OCI-LY7 (cell line): ENCODE measurements at regions not wholly inside any gene's neighbourhood (a gene's known extent, or its start where the extent isn't known, plus 50 kb on each side); places are given as distances from the start of the nearest gene placed in this dataset.

Experiments
- BruUV-seq: library from RNA; stranded (reverse); fragments of 400-500 nt; replicated peaks from 2 replicates; lab custom pipeline; 2021; lab: Mats Ljungman, UMichigan
- CTCF ChIA-PET: fragments of 300-600 bp; sonication (Branson Sonifier 250); formaldehyde crosslinking; loops from one replicate; lab custom pipeline; 2022; ENCODE audit warnings: antibody characterized with exemption; ENCODE audit not compliant: unreplicated experiment; lab: Charles Lee
- POLR2A ChIA-PET: fragments of 300-600 bp; sonication (Branson Sonifier 250); formaldehyde crosslinking; loops from one replicate; lab custom pipeline; 2022; ENCODE audit warnings: antibody characterized with exemption; lab: Charles Lee
- DNase-seq: peaks from one replicate; pipeline ENCODE4 v3.0.0-alpha.2; 2015; ENCODE audit warnings: low spot score
- H2AFZ ChIP-seq: fragments of 200-600 bp; sonication (generic), shearing (Covaris generic); 2 replicates; pipeline ENCODE4 v1.6.1; 2014; ENCODE audit warnings: mild to moderate bottlenecking, antibody characterized with exemption, low read length, moderate library complexity
- H3K27ac ChIP-seq: fragments of 200-600 bp; sonication (generic); 2 replicates; pipeline ENCODE4 v1.5.1; 2014; ENCODE audit warnings: mixed run types, low read depth, mild to moderate bottlenecking, moderate library complexity, low read length, inconsistent platforms; ENCODE audit not compliant: poor library complexity, severe bottlenecking
- H3K36me3 ChIP-seq: fragments of 200-600 bp; sonication (generic); 2 replicates; pipeline ENCODE4 v1.6.1; 2014; ENCODE audit warnings: mild to moderate bottlenecking, antibody characterized with exemption, low read length, moderate library complexity, mixed read lengths; ENCODE audit not compliant: insufficient read depth
- H3K4me1 ChIP-seq: fragments of 200-600 bp; sonication (generic); 2 replicates; pipeline ENCODE4 v1.5.1; 2014; ENCODE audit warnings: mild to moderate bottlenecking, low read length; ENCODE audit not compliant: insufficient read depth, poor library complexity, severe bottlenecking
- H3K4me2 ChIP-seq: fragments of 200-600 bp; sonication (generic); 2 replicates; pipeline ENCODE4 v1.6.1; 2014; ENCODE audit warnings: mild to moderate bottlenecking, low read length
- H3K4me3 ChIP-seq: fragments of 200-600 bp; sonication (generic); 2 replicates; pipeline ENCODE4 v1.5.1; 2014; ENCODE audit warnings: mild to moderate bottlenecking, low read depth, low read length; ENCODE audit not compliant: poor library complexity, severe bottlenecking
- H3K79me2 ChIP-seq: fragments of 200-600 bp; sonication (generic); 2 replicates; pipeline ENCODE4 v1.6.1; 2016; ENCODE audit warnings: low read depth, mild to moderate bottlenecking, low read length, moderate library complexity, mixed read lengths; ENCODE audit not compliant: insufficient read depth
- H3K9me2 ChIP-seq: fragments of 200-600 bp; sonication (generic); 2 replicates; pipeline ENCODE4 v1.6.1; 2016; ENCODE audit warnings: mild to moderate bottlenecking, low read length, mixed read lengths; ENCODE audit not compliant: insufficient read depth
- H3K9me3 ChIP-seq: fragments of 200-600 bp; sonication (generic); 2 replicates; pipeline ENCODE4 v1.6.1; 2014; ENCODE audit warnings: mild to moderate bottlenecking, mixed run types, low read length, mixed read lengths
- H4K20me1 ChIP-seq: fragments of 200-600 bp; sonication (generic); 2 replicates; pipeline ENCODE4 v1.6.1; 2014; ENCODE audit warnings: mild to moderate bottlenecking, antibody characterized with exemption, low read length, moderate library complexity, mixed read lengths; ENCODE audit not compliant: insufficient read depth
- EZH2phosphoT487 ChIP-seq: fragments of 200-600 bp; sonication (generic); IDR thresholded peaks from 2 replicates; pipeline ENCODE4 v1.6.1; 2018; ENCODE audit warnings: low read depth, borderline replicate concordance, mild to moderate bottlenecking, mixed run types, antibody characterized with exemption, low read length, moderate library complexity, mixed read lengths
- intact Hi-C: fragments of 100-400 bp; cut with micrococcal nuclease; formaldehyde crosslinking; loops from one replicate; pipeline ENCODE4 v1.10.0; 2022; ENCODE audit not compliant: unreplicated experiment
- TF ChIP-seq, protein P1 (sequence below): fragments of 200-600 bp; sonication (generic); conservative IDR thresholded peaks from 2 replicates; pipeline ENCODE4 v1.5.1; 2014; ENCODE audit warnings: mild to moderate bottlenecking, antibody characterized with exemption, low read length, moderate library complexity, mixed read lengths

DNA sequence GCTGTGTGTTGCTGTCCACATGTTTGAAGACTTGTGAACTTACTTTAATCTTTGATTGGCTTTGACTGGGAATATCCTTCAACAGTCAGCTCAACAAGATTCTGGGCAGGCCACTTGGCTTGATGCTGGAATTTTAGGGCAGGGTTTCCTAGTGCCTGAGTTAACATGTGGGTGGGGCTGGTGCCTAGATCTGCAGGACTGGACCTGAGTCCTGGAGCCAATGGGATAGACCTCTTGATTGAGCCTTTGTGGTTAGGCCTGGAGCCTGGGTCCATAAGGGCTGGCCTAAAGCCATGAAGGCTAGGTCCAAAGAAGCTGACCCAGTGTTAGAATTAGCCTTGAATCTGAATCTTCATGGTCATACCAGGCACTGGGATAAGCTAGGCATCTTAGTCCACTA, 757.1 kb upstream of the ADGRL3 start:
- no peaks in the 10 kb centered on the region for H3K36me3 ChIP-seq
- no peak overlapping the region for H3K4me3 ChIP-seq
- no peaks in the 10 kb centered on the region for H3K4me1 ChIP-seq
- H3K9me3 ChIP-seq: no peaks in the 10 kb centered on the region
- no TSS peak for BruUV-seq
- H3K79me2 ChIP-seq: no peaks in the 10 kb centered on the region
- H2AFZ ChIP-seq: no peak overlapping the region
- CTCF ChIA-PET: no interaction called here
- no peaks in the 10 kb centered on the region for H3K9me2 ChIP-seq
- no peaks in the 10 kb centered on the region for H4K20me1 ChIP-seq
- no peak for DNase-seq
- no peak overlapping the region for H3K27ac ChIP-seq
- intact Hi-C loops: no loop called here
- no peak for TF ChIP-seq EZH2phosphoT487
- TF ChIP-seq, protein P1, sequence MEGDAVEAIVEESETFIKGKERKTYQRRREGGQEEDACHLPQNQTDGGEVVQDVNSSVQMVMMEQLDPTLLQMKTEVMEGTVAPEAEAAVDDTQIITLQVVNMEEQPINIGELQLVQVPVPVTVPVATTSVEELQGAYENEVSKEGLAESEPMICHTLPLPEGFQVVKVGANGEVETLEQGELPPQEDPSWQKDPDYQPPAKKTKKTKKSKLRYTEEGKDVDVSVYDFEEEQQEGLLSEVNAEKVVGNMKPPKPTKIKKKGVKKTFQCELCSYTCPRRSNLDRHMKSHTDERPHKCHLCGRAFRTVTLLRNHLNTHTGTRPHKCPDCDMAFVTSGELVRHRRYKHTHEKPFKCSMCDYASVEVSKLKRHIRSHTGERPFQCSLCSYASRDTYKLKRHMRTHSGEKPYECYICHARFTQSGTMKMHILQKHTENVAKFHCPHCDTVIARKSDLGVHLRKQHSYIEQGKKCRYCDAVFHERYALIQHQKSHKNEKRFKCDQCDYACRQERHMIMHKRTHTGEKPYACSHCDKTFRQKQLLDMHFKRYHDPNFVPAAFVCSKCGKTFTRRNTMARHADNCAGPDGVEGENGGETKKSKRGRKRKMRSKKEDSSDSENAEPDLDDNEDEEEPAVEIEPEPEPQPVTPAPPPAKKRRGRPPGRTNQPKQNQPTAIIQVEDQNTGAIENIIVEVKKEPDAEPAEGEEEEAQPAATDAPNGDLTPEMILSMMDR: no peak
- POLR2A ChIA-PET: no interaction called here
- H3K4me2 ChIP-seq: no peak overlapping the region

DNA sequence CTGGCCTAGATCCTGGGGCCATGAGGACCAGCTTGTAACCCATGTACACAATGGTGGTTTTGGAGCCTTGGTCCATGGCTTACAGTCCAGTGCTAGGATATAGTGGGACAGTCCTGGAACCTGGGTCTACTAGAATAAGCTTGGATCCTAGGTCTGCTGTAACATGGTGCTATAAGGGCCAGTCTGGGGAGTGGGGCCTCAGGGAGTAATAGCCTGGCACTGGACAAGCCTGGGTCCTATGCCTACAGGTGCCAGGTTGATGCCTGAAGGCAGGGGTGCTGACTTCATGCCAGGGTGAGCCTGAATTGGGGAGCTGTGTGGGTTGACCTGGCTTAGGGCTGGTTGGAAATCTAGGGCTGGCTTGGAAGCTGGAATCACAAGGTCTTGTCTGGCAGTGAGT, 756.3 kb upstream of the ADGRL3 start:
- DNase-seq: no peak
- Histone ChIP-seq H3K79me2 (no peaks in the 10 kb centered on the region), H3K36me3 (no peaks in the 10 kb centered on the region), H3K4me1 (no peaks in the 10 kb centered on the region), H3K4me2 (no peak overlapping the region), H2AFZ (no peak overlapping the region), H4K20me1 (no peaks in the 10 kb centered on the region), H3K4me3 (no peak overlapping the region), H3K27ac (no peak overlapping the region), H3K9me3 (no peaks in the 10 kb centered on the region), H3K9me2 (no peaks in the 10 kb centered on the region)
- intact Hi-C loops: no loop called here
- TF ChIP-seq EZH2phosphoT487: no peak
- TF ChIP-seq, protein P1: no peak
- ChIA-PET CTCF (no interaction called here), POLR2A (no interaction called here)
- no TSS peak for BruUV-seq

DNA sequence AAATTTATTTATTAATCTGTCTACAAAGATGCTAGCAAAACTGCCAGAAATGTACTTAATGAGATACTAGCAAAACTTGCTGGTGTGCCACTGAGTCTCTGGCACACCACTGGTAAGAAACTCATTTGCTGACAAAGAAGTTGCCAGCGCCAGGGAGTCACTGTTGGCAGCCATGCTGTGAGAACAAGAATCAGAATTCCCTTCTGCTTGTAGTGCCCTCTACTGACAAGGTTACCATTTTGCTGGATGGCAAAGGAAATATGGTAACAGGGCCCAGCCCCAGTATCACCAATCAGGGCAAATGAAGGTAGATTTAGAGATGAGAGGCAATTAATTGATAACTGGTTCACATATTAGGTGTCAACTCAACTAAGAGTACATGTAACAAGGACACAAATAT, 750.1 kb upstream of the ADGRL3 start:
- H3K9me2 ChIP-seq: no peaks in the 10 kb centered on the region
- no peaks in the 10 kb centered on the region for H3K4me1 ChIP-seq
- no peaks in the 10 kb centered on the region for H3K9me3 ChIP-seq
- no peak overlapping the region for H2AFZ ChIP-seq
- no peaks in the 10 kb centered on the region for H3K79me2 ChIP-seq
- H3K36me3 ChIP-seq: no peaks in the 10 kb centered on the region
- no peak overlapping the region for H3K4me3 ChIP-seq
- no peak for DNase-seq
- no peak overlapping the region for H3K27ac ChIP-seq
- H3K4me2 ChIP-seq: no peak overlapping the region
- POLR2A ChIA-PET: no interaction called here
- no peak for TF ChIP-seq EZH2phosphoT487
- intact Hi-C loops: no loop called here
- no TSS peak for BruUV-seq
- no peaks in the 10 kb centered on the region for H4K20me1 ChIP-seq
- CTCF ChIA-PET: no interaction called here
